SU-DHL-6 (cell line): ENCODE measurements at regions not wholly inside any gene's neighbourhood (a gene's known extent, or its start where the extent isn't known, plus 50 kb on each side); places are given as distances from the start of the nearest gene placed in this dataset.

Experiments
- H2AFZ ChIP-seq: fragments of 200-600 bp; sonication (generic); 2 replicates; pipeline ENCODE4 v1.6.1; 2014; ENCODE audit warnings: low read depth, mild to moderate bottlenecking, moderate library complexity, mixed read lengths, antibody characterized with exemption, low read length; ENCODE audit not compliant: severe bottlenecking
- H3F3A ChIP-seq: fragments of 200-600 bp; shearing (Covaris generic); 2 replicates; pipeline ENCODE4 v1.6.0; 2016; ENCODE audit warnings: antibody characterized with exemption, mild to moderate bottlenecking; ENCODE audit not compliant: insufficient read depth
- H3K27ac ChIP-seq: fragments of 200-600 bp; sonication (generic); 2 replicates; pipeline ENCODE4 v1.5.1; 2016; ENCODE audit warnings: low read depth, mild to moderate bottlenecking, low read length, moderate library complexity, mixed read lengths
- H3K27me3 ChIP-seq: fragments of 200-600 bp; sonication (generic), shearing (Covaris generic); 2 replicates; pipeline ENCODE4 v1.6.0; 2014; ENCODE audit warnings: mild to moderate bottlenecking, low read length
- H3K36me3 ChIP-seq: fragments of 200-600 bp; sonication (generic); 2 replicates; pipeline ENCODE4 v1.6.1; 2014; ENCODE audit warnings: mild to moderate bottlenecking, low read length, mixed read lengths
- H3K4me2 ChIP-seq: fragments of 300-600, 200-600 bp; shearing (Covaris generic), sonication (generic); 2 replicates; pipeline ENCODE4 v1.6.0; 2014; ENCODE audit warnings: low read length, low read depth, mild to moderate bottlenecking; ENCODE audit not compliant: poor library complexity, severe bottlenecking
- H3K4me3 ChIP-seq: fragments of 200-600 bp; sonication (generic); 2 replicates; pipeline ENCODE4 v1.5.1; 2014; ENCODE audit warnings: antibody characterized with exemption, low read length, mild to moderate bottlenecking, mixed read lengths; ENCODE audit not compliant: insufficient read depth, poor library complexity, severe bottlenecking
- H3K79me2 ChIP-seq: fragments of 200-600 bp; sonication (generic); 2 replicates; pipeline ENCODE4 v1.6.1; 2014; ENCODE audit warnings: mild to moderate bottlenecking, low read length, moderate library complexity; ENCODE audit not compliant: insufficient read depth
- H3K9ac ChIP-seq: fragments of 200-600 bp; sonication (generic); 2 replicates; pipeline ENCODE4 v1.7.0; 2014; ENCODE audit warnings: mild to moderate bottlenecking, low read length
- H3K9me2 ChIP-seq: fragments of 200-600 bp; sonication (generic); replicated peaks from 2 replicates; pipeline ENCODE4 v1.6.1; 2014; ENCODE audit warnings: low read length; ENCODE audit not compliant: insufficient read depth
- H3K9me3 ChIP-seq: fragments of 200-600 bp; sonication (generic); 2 replicates; pipeline ENCODE4 v1.6.1; 2014; ENCODE audit warnings: low read length, mixed read lengths; ENCODE audit not compliant: insufficient read depth
- H4K20me1 ChIP-seq: fragments of 200-600 bp; sonication (generic); 2 replicates; pipeline ENCODE4 v1.6.1; 2014; ENCODE audit warnings: low read depth, mild to moderate bottlenecking, antibody characterized with exemption, low read length, moderate library complexity, mixed read lengths
- CTCF ChIP-seq: fragments of 200-600 bp; sonication (generic); IDR thresholded peaks from one replicate; pipeline ENCODE4 v1.5.1; 2017; ENCODE audit warnings: antibody characterized with exemption, mild to moderate bottlenecking, low read length, moderate library complexity; ENCODE audit not compliant: insufficient read depth, poor library complexity, severe bottlenecking
- EZH2phosphoT487 ChIP-seq: fragments of 200-600 bp; sonication (generic), shearing (Covaris generic); conservative IDR thresholded peaks from 2 replicates; pipeline ENCODE4 v1.6.1; 2018; ENCODE audit warnings: mild to moderate bottlenecking, antibody characterized with exemption, low read length, moderate library complexity, mixed read lengths

- Histone ChIP-seq H2AFZ (no peak overlapping the region), H3K9me2 (no peaks in the 10 kb centered on the region), H3K79me2 (no peaks in the 10 kb centered on the region), H4K20me1 (no peaks in the 10 kb centered on the region), H3K27ac (no peak overlapping the region), H3K27me3 (no peaks in the 10 kb centered on the region), H3K4me2 (no peak overlapping the region), H3K36me3 (peaks cover 3% of the 10 kb centered on the region; the same call in 1 of the 2 replicates), H3F3A (no peaks in the 10 kb centered on the region), H3K4me3 (no peak overlapping the region), H3K9ac (no peak overlapping the region), H3K9me3 (no peaks in the 10 kb centered on the region)
- TF ChIP-seq EZH2phosphoT487 (no peak), CTCF (no peak)
Observed at GRCh38 chr18:46271488-46271887, 167.3 kb downstream of the HAUS1 start.

GRCh38 chr18:46273861-46274260, 169.7 kb downstream of the HAUS1 start:
- Histone ChIP-seq H3K9me3 (no peaks in the 10 kb centered on the region), H4K20me1 (no peaks in the 10 kb centered on the region), H3K9ac (no peak overlapping the region), H3K4me3 (no peak overlapping the region), H3F3A (no peaks in the 10 kb centered on the region), H3K9me2 (no peaks in the 10 kb centered on the region), H3K79me2 (no peaks in the 10 kb centered on the region), H3K27me3 (no peaks in the 10 kb centered on the region), H2AFZ (no peak overlapping the region), H3K36me3 (no peaks in the 10 kb centered on the region), H3K4me2 (no peak overlapping the region), H3K27ac (no peak overlapping the region)
- TF ChIP-seq EZH2phosphoT487 = no peak
- no peak for TF ChIP-seq CTCF

- no peak for TF ChIP-seq EZH2phosphoT487
- TF ChIP-seq CTCF = no peak
- no peak overlapping the region for H3K9ac ChIP-seq
- H3K27me3 ChIP-seq = no peaks in the 10 kb centered on the region
- H3K79me2 ChIP-seq = no peaks in the 10 kb centered on the region
- H3K4me3 ChIP-seq = no peak overlapping the region
- H3K36me3 ChIP-seq = no peaks in the 10 kb centered on the region
- H3K9me2 ChIP-seq = no peaks in the 10 kb centered on the region
- H3K9me3 ChIP-seq = no peaks in the 10 kb centered on the region
- H3F3A ChIP-seq = no peaks in the 10 kb centered on the region
- no peak overlapping the region for H2AFZ ChIP-seq
- no peak overlapping the region for H3K4me2 ChIP-seq
- H4K20me1 ChIP-seq = no peaks in the 10 kb centered on the region
- no peak overlapping the region for H3K27ac ChIP-seq
Observed at GRCh38 chr18:46274266-46274665, 170.1 kb downstream of the HAUS1 start.
